Stimulated activated CD4-positive, alpha-beta T cell treated with anti-CD3 and anti-CD28 coated beads, Interleukin-4, amount 100 ng/mL, for 4 hours (primary cell): ENCODE measurements at regions not wholly inside any gene's neighbourhood (a gene's known extent, or its start where the extent isn't known, plus 50 kb on each side); places are given as distances from the start of the nearest gene placed in this dataset.

Experiments
- DNase-seq, 2 experiments: peaks; one replicate each; pipeline ENCODE4 v3.0.0-alpha.2; 2020

DNA sequence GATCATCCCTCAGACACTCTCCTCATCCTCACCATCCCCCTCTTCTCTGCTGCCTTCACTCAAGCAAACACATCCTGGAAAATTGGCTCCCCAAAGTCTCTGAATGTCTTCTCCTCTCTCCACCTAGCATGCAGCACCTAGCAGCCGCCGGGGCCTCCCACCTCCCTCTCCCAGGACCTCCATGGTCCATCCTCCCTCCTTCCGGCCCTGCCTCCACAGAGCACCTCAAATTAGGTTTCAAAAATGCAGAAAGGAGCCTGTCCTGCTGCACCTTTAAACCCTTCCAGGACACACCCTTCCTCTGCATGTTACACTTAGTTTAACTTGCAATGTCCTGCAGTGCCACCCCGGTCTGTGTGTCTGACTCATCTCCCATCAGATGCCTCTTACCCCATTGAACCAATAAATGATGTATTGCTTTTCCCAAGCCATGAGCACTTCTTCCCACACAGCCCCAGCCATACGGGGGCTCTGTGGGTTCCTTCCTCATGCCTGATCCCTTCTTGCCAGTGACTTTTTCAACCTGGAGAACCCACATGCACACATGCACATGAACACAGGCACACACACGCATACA is 582.5 kb upstream of the MGMT start:
- no peak for DNase-seq

DNA sequence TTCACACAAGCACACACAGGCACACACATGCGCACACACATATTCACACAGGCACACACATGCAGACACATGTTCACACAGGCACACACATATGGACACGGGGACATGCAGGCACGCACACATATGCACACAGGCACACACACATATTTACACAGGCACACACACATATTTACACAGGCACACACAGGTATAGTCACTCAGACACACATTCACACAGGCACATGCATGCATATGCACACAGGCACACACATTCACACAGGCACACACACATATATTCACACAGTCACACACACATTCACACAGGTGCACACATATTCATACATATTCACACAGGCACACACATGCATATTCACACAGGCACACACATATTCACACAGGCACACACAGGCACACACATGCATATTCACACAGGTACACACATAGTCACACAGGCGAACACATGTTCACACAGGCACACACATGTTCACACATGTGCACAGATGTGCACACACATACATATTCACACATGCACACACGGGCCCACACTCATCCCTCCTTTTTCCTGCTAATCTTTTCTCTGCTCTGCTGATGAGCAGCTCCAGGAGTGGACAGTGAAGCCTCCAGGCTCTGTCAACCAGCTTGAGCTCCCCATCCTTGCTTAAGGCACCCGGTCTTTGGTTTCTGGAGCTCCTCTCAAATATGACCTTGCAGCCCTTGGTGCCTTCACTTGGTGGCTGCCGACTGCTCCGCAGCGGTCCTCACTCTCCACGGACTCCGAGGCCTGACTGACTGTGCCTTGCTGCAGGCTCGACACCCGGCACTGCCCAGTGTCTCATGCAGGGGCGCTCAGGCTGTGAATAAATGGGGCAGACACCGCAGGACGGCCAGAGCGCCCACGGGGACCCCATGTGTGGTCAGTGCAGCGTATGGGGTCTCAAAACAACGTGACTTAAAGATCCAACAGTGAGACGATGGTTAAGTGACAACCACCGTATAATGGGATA is 581.2 kb upstream of the MGMT start:
- DNase-seq: no peak

DNA sequence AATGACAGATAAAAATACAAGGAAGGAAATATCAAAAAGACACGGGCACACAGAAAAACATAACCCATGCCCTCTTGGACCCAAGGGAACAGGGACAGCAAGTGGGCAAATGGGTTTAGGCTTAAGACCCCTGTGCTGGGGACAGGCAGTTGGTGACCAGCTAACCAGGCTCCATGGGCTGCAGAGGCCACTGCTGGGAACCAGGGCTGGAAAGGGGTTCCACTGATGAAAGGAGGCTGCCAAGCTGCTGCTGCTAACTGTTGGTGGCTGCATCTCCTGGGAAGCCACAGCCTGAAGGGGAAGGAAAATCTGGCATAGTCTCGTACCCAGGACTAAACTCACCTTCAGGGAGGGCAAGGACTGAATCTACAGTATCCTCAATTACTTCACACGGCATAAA is 579.2 kb upstream of the MGMT start:
- DNase-seq: no peak

DNA sequence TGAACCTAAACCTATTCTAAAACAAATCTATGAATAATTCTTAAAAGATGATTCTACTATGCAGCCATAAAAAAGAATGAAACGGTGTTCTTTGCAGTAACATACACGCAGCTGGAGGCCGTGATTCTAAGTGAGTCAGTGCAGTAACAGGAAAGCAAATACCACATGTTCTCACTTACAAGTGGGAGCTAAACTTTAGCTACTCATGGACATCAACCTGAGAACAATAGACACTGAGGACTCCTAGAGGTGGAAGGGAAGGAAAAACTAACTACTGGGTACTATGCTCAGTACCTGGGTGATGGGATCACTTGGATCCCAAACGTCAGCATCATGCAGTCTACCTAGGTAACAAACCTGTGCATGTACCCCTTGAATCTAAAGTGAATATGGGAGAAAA is 575.0 kb upstream of the MGMT start:
- DNase-seq: no peak

DNA sequence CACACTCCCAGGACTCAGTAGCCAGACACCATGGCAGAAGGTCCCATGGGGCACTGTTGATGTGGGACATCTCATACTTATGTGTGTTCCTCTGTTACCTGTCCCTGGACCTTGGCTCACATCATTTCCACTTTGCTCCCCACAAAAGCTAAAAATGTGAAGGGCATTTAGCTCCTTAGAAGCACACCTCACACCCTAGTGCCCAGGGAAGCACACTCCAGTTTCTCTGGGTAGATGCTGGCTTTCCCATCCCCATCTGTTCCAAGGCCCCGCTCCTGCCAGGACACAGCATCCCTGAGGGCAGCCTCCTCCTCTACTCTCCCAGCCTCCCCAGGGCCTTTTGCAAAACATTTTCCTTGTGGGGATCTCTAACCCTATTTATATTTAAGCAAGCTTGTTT is 572.4 kb upstream of the MGMT start:
- DNase-seq: no peak

DNA sequence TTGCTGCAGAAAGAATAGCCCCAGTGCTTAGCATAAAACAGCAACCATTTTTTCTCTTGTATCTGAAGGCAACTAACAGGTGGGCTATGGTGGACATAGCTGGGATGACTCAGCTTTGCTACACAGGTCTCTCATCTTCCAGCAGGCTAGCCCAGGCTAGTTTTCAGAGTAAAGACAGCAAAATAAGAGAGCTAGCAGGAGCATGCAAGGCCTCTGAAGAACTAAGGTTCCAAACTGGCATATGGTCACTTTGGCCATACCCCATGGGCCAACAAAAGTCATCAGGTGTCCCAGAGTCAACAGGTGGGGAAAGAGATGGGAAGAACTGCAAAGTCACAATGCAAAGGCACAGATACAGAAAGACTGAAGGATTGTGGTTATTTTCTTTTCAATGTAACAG is 571.6 kb upstream of the MGMT start:
- DNase-seq: no peak

DNA sequence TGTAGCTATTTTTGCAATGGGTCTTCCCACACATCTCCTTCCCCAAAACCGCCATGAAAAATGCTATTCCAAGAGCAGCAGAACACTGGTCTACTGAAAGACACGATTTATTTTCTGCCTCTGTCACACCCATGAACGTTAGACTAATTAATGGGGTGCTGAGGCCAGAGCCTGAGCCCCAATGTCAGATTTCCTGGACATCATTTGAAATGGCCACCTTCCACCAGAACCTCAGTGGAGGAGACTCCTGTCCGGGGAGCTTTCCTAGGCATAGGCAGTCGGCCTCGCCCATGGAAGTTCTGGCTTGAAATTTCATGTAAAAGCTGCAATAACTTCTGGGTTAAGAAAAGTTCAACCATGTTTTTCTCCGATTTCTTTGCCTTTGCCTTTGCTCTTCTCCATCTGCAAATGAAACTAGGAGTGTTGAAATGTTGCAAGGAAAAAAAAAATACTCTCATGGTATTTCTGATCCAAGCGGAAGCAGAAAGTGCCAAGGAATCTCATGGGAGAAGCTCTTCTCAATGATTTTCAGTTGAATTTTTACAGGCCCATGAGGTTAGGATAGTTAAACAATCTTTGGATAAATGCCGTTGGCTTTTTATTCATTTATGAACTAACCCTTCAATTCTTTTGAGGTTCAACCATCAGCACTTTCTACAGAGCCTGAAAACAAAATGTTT is 570.8 kb upstream of the MGMT start:
- no peak for DNase-seq

DNA sequence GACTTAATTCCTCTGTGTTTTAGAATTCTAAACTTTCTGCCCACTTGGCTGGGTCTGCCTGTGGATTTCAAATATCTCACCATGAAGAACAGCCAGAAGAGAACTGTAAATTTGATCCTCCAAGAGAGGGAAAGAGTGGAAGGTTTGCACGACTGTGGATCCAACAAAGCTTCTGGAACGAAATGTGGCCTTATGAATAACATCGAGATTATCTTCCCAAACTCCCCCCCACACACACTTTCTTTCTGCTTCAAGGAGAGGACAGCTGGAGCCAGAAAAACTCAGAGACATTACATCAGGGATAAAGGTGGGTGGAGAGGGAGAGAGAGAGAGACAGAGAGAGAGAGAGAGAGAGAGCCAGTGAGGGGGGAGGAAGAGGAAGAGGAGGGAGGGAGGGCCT is 570.1 kb upstream of the MGMT start:
- DNase-seq: no peak

DNA sequence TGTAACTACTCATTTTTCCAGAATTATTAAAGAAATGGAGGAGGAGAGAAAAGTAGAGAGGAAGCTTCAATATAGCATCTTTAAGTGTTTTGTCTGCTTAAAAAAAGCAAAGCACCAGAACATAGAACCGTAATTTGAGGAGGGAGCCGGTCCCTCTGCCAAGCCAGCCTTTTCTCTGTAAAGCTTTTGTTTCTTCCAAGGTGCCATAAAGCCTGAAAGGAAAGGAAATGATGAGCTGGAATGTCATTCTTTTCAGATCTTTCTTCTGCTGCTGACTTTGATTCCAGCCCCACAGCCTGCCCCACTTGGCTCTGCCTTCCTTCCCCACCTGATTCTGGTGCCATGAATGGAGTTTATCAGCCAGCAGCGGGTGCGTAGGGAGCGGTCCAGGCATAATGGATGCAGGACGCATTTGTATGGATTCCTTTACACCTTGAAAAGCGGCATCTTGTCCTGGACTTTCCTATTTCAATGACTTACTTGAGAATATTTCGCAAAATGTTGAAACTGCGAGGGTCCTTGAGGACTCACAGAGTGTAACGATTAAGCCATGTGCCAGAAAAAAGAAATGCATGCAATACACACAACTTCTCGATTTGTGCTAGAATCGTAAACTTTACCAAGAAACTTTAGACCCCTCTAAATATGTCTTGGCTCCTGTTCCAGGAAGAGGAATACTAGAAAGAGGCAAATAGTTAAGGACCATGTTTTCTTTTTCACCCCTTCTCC is 569.5 kb upstream of the MGMT start:
- DNase-seq: no peak

DNA sequence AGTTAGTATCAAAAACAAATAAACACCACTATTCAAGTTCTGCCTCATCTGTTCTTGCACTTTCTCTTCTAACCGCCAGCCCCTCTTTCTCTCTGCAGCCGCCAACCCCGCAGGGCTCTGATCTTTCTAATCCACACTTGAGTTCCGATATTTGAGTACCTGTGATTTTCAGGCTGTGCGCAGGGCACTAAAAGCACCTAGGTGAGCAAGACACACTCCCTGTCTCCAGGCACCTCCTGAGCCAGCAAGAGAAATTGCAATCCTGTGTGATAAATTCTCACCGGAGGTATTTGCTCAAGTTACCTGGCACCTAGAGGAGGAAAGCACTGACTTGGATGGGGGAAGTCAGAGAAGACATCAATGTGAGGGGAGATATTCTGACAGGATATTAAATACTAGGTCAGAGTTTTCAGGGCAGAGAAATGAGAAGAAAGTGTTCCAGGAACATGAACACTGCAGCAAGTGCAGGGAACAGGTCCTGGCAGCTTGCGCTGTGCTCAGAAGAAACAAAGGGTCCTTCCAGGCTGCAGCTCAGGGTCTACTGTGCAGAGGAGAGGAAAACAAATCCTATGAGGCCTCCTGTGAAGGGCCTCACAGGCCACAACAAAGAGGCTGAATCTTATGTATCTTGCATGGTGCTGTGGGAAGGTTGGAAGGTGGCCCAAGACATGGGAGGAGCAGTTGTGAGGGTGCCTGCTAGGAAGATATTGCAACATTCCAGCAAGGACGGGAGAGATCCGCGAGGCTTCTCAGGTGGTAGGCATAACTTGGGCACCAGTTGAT is 568.7 kb upstream of the MGMT start:
- no peak for DNase-seq

DNA sequence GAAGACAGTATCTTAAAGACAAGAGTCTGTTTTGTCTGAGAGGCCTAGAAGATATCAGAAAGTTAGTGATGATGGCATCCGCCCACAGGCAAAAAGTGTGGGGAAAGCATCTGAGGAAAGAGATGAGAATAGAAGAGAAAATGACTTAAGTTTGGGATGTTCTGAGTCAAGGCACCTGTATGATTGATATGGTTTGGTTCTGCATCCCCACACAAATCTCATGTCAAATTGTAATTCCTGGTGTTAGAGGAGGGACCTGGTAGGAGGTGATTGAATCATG is 568.2 kb upstream of the MGMT start:
- DNase-seq: no peak

DNA sequence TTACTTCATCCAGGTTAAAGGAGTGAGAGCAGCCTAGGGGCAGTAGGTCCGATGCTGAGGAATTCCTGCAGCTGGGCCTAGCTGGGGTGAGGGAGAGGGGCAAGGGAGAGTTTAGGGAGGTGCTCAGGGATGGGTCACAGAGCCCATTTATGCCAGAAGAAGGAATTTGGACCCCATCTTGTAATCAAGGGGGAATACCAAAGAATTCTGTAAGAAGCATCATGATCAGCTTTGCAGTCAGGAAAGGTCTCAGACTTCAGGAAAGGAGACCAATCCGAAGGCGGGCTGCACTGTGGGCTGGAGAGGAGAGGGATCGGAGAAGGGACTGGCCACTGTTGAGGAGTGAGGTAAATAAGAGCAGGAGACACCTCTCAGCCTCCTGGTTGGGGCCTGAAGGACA is 566.6 kb upstream of the MGMT start:
- DNase-seq: no peak

DNA sequence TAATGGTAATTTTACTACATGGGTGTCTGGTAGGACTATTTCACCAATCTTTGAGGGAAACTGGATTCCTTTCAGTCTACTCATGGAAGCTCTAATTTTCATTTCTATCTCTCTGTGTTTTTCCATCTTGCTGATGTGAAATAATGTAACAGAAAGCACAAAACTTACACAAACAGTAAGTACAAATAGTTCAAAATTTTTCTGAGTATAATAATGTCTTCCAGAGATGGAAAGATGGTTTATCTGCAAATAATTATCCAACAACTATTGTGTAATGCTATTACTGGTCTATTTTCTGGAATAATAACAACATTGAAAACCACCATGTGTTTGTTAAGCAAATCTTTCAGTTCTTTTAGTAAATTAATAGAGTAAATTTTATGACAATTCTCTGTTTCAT is 565.8 kb upstream of the MGMT start:
- no peak for DNase-seq

DNA sequence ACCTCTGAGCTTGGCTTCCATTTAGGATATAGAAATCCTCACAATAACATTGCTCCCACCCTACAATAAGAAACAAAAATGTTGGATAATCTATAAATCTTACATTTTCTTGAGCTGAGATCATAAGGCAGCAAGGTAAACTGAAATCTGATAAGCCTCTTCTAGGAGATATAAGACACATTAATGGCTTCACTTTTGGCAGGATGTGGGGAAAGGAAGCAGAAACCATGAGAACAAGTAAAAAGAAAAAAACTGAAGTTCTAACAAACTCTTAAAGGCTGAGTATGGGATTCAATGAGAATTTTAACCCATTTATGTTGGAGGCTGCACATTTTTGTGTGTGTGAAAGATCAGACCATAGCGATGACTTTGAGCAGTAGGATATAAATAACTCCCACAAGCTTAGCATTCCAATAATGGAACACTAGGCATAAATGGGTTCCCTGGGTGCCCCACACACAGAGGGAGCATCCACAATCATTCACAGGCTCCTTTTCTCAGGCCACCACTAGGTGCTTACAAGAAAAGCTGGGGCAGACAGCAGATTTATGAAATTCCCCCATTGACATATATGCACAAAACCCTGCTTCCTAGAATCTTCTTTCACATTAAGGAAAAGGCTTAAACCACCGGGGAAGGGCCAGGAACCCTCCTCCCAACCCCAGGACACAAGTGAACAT is 564.9 kb upstream of the MGMT start:
- DNase-seq: no peak

DNA sequence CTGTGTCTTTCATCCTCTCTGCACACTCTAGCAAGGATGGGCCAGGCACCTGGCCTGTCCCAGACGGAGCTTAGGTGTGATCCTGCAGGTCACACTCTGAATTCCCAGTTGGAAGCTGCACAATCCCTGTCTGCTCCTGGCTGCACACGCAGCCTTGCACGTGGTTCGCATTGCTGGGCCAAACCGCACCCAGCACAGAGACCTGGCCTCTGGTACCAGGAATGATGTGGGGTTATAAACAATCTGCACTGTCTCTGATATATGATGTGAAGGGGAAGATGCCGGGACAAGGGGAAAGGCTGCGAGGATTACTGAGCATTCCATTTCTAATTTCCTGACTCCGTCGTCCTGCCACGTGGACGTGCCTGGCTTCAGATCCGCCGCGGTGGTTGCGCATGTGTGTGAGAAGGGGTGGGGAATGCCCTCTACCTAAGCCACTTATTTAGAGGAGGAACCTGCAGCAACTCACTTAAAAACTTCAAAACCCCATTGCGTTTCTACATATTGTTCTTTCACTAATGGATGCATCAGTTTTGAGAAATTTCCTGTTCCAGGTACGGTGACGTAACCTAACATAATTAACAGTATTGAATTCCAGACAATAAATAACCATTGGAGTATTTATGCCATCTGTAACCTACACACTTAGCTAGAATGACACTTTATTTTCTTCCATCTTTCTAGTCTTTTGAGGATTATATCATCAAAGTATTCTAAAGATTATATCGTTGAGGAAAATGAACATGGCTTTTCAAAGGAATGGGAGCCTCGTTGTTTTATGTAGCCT is 559.7 kb upstream of the MGMT start:
- no peak for DNase-seq

DNA sequence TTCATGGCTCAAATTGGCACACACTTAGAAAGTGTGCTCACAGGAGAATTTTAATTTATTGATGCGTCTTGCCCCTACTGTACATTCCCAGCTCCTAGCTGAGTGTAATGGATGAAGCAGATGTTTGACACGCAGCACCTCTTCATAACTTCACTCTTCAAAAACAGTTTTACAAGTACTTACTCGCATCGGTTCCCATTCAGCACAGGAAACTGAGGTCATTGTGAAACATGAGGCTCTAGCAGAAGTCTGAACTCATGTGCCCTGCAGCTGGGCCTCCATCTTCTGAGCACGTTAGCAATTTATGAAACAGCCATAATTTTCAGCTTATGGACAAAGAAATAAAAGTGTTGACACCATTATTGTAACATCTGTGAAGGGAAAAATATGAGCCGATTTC is 558.9 kb upstream of the MGMT start:
- DNase-seq: no peak

DNA sequence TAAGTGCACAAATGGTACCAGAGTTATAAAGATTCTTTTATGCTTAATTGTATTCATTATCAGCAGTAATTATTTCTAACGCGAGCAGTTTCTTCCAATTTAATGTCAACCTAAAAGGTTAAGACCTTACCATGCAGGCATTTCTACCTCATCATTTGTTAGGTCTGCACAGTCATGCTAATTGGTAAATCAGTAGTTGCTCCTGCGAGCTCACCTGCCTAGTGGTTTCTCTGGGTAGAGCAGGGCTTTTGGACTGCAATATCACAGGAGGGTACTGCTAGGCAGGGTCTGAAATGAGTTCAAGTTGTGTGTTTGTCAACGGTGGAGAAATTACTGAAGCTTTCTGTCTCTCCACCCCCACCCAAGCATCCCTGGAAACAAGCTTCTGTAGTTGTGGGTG is 558.5 kb upstream of the MGMT start:
- no peak for DNase-seq

DNA sequence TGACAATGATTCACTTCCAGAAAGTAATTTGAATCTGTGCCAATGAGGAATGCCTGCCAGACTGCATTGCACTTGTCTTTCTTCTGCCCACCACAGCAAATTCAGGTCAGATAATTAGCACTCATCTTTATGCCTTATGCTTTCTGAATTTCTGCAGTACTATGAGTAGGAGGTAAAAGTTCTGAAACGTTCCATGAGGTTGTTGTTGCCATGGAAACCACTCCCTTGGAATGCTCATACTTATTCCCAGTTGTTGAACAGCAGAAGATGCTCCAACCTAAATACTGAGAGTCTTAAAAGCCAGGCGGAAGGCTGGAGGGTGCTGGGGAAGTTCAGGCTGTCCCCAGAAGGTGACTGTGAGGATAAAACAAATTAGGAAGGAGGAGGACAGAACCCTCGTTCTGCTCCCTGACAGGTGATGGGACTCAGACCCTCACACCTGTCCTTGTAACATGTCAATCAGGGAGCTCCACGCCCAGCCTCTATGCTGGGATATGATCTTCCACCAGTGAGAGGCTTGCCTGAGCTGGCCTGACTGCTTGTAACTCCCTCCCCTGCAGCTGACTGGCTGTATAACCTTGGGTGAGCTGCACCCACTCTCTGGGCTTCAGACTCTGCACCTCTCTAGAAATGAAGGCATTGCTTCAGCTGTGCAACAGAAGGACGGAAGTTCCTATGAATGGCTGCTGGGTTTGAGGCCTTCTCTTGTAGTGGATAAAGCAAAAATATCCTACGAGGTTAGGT is 554.3 kb upstream of the MGMT start:
- DNase-seq: no peak

DNA sequence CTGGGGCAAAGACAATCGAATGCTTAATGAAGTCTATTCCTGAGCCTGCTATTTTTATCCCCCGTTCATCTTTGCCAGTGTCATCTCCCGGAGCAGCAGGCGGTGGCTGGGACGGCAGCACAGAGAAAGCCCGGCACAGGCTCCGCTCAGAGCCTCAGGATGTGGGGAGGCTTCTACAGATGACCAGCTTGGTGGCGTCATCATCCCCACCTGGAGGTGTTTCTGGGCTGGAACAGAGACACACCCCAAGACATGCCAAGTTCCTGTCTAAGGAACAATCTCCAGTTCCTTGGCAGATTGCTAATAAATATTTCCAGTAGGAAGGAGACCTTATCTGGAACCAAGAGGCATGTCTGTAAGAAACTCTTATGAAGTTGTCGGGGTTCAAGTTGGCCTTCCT is 552.4 kb upstream of the MGMT start:
- DNase-seq: no peak

DNA sequence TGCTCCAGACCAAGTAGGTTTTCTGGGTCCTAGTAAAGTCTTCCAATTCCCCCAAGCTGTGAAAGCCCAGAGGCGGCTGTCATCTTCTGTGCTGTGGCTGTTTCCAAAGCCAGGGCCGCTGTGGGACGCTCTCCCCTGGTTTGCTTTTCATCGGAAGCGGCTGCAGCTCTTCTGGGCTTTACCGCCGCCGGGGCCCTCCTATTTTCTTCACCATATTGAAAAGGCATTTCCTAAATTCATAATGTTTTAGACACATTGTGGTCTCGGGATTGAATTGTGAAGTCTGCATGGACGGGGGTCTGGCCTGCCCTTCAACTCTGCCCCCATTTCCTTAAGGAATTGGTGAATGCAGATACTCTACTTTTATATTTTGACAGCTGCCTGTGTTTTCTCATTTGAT is 551.4 kb upstream of the MGMT start:
- no peak for DNase-seq

DNA sequence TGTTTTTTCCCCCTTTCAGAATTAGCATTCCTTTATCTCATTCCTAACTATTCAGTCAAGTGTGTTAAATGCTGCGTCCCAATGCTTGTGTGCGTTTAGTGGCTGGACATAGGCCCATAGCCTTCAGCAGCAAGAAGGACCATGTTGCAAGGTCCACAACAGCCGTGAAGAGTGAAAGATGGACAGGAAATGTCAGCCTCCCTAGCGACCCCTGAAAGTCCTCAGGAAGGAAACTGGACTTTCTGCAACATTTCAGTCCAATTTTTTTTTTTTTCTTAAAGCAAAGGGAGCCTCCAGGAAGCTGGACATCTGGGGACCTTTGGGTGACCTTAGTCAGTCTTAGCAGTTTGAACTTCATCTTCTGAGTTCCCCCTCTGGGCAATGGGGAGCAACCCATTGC is 550.7 kb upstream of the MGMT start:
- no peak for DNase-seq
